ENCODE measurements at regions not wholly inside any gene's neighbourhood (a gene's known extent, or its start where the extent isn't known, plus 50 kb on each side); places are given as distances from the start of the nearest gene placed in this dataset.
"Not testable (repeated sequence)": the region's sequence is repeated elsewhere in the genome, so short reads cannot be mapped to it uniquely, and the experiment has no call there.

- DNase-seq (ENCODE audit: low spot score) = no peak
Observed at GRCh38 chr12:77274926-77275325, 209.6 kb upstream of the E2F7 start.

GRCh38 chr12:77273898-77274297, 208.5 kb upstream of the E2F7 start:
- no peak for DNase-seq (ENCODE audit: low spot score)

- DNase-seq (ENCODE audit: low spot score) = peak; percentile 4
Observed at GRCh38 chr12:77256956-77257355, 191.6 kb upstream of the E2F7 start.

GRCh38 chr12:77253321-77253720, 188.0 kb upstream of the E2F7 start:
- DNase-seq (ENCODE audit: low spot score) = no peak

GRCh38 chr12:77251799-77252198, 186.4 kb upstream of the E2F7 start:
- DNase-seq (ENCODE audit: low spot score) = no peak

- no peak for DNase-seq (ENCODE audit: low spot score)
Observed at GRCh38 chr12:77249892-77250291, 184.5 kb upstream of the E2F7 start.

- DNase-seq (ENCODE audit: low spot score) = no peak
Observed at GRCh38 chr12:77248036-77248435, 182.7 kb upstream of the E2F7 start.

- no peak for DNase-seq (ENCODE audit: low spot score)
Observed at GRCh38 chr12:77247542-77247941, 182.2 kb upstream of the E2F7 start.

- DNase-seq (ENCODE audit: low spot score) = no peak
Observed at GRCh38 chr12:77243345-77243744, 178.0 kb upstream of the E2F7 start.

- no peak for DNase-seq (ENCODE audit: low spot score)
Observed at GRCh38 chr12:77239617-77240016, 174.2 kb upstream of the E2F7 start.

GRCh38 chr12:77238335-77238734, 173.0 kb upstream of the E2F7 start:
- DNase-seq (ENCODE audit: low spot score) = no peak

GRCh38 chr12:77237896-77238295, 172.5 kb upstream of the E2F7 start:
- DNase-seq (ENCODE audit: low spot score) = no peak

GRCh38 chr12:77236066-77236465, 170.7 kb upstream of the E2F7 start:
- DNase-seq (ENCODE audit: low spot score) = peak; percentile 13

- no peak for DNase-seq (ENCODE audit: low spot score)
Observed at GRCh38 chr12:77232045-77232444, 166.7 kb upstream of the E2F7 start.

GRCh38 chr12:77231501-77231918, 166.1 kb upstream of the E2F7 start:
- DNase-seq (ENCODE audit: low spot score) = no peak

GRCh38 chr12:77229640-77230442, 164.5 kb upstream of the E2F7 start:
- DNase-seq (ENCODE audit: low spot score) = no peak

- no peak for DNase-seq (ENCODE audit: low spot score)
Observed at GRCh38 chr12:77228376-77228775, 163.0 kb upstream of the E2F7 start.

GRCh38 chr12:77226368-77226767, 161.0 kb upstream of the E2F7 start:
- no peak for DNase-seq (ENCODE audit: low spot score)

GRCh38 chr12:77225373-77225772, 160.0 kb upstream of the E2F7 start:
- DNase-seq (ENCODE audit: low spot score) = no peak

- DNase-seq (ENCODE audit: low spot score) = no peak
Observed at GRCh38 chr12:77224346-77224745, 159.0 kb upstream of the E2F7 start.

- DNase-seq (ENCODE audit: low spot score) = no peak
Observed at GRCh38 chr12:77222336-77222735, 157.0 kb upstream of the E2F7 start.

GRCh38 chr12:77220586-77220985, 155.2 kb upstream of the E2F7 start:
- DNase-seq (ENCODE audit: low spot score) = no peak

- DNase-seq (ENCODE audit: low spot score) = no peak
Observed at GRCh38 chr12:77218278-77218677, 152.9 kb upstream of the E2F7 start.

GRCh38 chr12:77216136-77216535, 150.8 kb upstream of the E2F7 start:
- not testable (repeated sequence) for DNase-seq (ENCODE audit: low spot score)

All from globus pallidus (tissue), 1 donor.